AG04450 (cell line): ENCODE measurements at regions not wholly inside any gene's neighbourhood (a gene's known extent, or its start where the extent isn't known, plus 50 kb on each side); places are given as distances from the start of the nearest gene placed in this dataset.

ENCODE experiments used
- CTCF ChIA-PET: fragments of 300-600, 350-600 bp; formaldehyde crosslinking; extraction: SDS; loops from one replicate; lab custom pipeline; 2022; ENCODE audit warnings: antibody characterized with exemption, inconsistent platforms; lab: Charles Lee
- POLR2A ChIA-PET: fragments of 350-600 bp; formaldehyde crosslinking; extraction: SDS; loops from one replicate; lab custom pipeline; 2021; ENCODE audit warnings: antibody characterized with exemption, inconsistent platforms; lab: Yijun Ruan, JAX
- DNase-seq: peaks from one replicate; pipeline ENCODE4 v3.0.0-alpha.2; 2011; ENCODE audit warnings: low read depth, low spot score
- H3K27ac ChIP-seq: one replicate; pipeline ENCODE4 v1.5.1; 2012; ENCODE audit warnings: low read depth, low read length, control low read depth
- H3K27me3 ChIP-seq: one replicate; pipeline ENCODE4 v1.6.0; 2012; ENCODE audit warnings: low read length; ENCODE audit not compliant: control insufficient read depth, insufficient read depth
- H3K4me3 ChIP-seq: 2 replicates; pipeline ENCODE4 v1.5.1; 2011; ENCODE audit warnings: mild to moderate bottlenecking, low read depth, low read length, control low read depth
- H3K9me3 ChIP-seq: 2 replicates; pipeline ENCODE4 v1.5.1; 2012; ENCODE audit warnings: low read length; ENCODE audit not compliant: control insufficient read depth, insufficient read depth
- TF ChIP-seq, protein P1 (sequence below): IDR thresholded peaks from 2 replicates; pipeline ENCODE4 v1.5.1; 2011; ENCODE audit warnings: low read depth, low read length, control low read depth, inconsistent platforms

DNA sequence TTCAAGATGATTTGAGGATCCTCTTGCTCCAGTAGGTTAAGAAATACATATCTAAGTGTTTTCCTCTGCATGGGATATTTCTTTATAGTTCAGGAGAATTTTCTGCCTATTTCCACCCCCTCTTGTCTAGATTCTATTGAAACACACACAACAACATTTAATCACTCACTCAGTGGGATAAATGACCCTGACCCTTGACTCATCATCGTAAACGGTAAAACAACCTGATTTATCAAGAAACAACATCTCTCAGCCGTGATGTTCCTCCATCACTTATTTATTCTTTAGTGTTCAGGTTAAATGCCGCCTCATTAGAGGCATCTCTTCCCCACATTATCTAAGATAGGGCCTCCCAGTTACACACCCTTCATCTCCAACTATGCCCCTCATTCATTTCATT lies 208.7 kb upstream of the FMN2 start:
- TF ChIP-seq, protein P1, sequence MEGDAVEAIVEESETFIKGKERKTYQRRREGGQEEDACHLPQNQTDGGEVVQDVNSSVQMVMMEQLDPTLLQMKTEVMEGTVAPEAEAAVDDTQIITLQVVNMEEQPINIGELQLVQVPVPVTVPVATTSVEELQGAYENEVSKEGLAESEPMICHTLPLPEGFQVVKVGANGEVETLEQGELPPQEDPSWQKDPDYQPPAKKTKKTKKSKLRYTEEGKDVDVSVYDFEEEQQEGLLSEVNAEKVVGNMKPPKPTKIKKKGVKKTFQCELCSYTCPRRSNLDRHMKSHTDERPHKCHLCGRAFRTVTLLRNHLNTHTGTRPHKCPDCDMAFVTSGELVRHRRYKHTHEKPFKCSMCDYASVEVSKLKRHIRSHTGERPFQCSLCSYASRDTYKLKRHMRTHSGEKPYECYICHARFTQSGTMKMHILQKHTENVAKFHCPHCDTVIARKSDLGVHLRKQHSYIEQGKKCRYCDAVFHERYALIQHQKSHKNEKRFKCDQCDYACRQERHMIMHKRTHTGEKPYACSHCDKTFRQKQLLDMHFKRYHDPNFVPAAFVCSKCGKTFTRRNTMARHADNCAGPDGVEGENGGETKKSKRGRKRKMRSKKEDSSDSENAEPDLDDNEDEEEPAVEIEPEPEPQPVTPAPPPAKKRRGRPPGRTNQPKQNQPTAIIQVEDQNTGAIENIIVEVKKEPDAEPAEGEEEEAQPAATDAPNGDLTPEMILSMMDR: no peak
- Histone ChIP-seq H3K9me3 (no peaks in the 10 kb centered on the region; the same call in 1 of the 2 replicates), H3K27ac (no peak overlapping the region), H3K27me3 (no peaks in the 10 kb centered on the region), H3K4me3 (no peak overlapping the region)
- DNase-seq: no peak
- CTCF ChIA-PET: no interaction called here
- POLR2A ChIA-PET: no interaction called here

DNA sequence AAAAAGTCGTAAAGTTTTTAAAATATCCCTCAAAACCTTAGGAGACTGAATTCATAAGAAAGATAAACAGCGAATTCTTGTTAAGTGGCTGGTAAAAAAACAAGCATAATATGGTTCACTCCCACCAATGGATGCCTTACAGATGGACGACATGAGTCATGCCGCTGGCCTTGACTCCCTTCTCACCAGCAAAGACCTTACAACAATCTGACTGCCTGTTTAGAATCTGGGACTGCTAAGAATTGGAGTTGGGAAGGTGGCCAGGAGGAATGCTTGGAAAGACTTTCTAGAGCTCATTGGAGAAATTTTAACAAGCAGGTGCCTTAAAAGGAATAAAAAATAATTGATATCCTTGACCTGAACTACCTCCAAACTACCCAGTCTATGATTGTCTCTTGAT lies 206.9 kb upstream of the FMN2 start:
- H3K9me3 ChIP-seq: no peaks in the 10 kb centered on the region; the same call in 1 of the 2 replicates
- ChIA-PET POLR2A (no interaction called here), CTCF (no interaction called here)
- no peak for DNase-seq
- no peak overlapping the region for H3K4me3 ChIP-seq
- H3K27me3 ChIP-seq: no peaks in the 10 kb centered on the region
- no peak overlapping the region for H3K27ac ChIP-seq
- TF ChIP-seq, protein P1: no peak

GRCh38 chr1:239886266-239886665 lies 205.4 kb upstream of the FMN2 start:
- TF ChIP-seq, protein P1: no peak
- Histone ChIP-seq H3K4me3 (no peak overlapping the region), H3K9me3 (no peaks in the 10 kb centered on the region), H3K27me3 (no peaks in the 10 kb centered on the region), H3K27ac (no peak overlapping the region)
- ChIA-PET CTCF (interaction anchor here (1.1 kb wide), 1 partner anchor 11 kb away, joined by 3 read pairs; no protein-coding TSS in a partner anchor), POLR2A (no interaction called here)
- DNase-seq: no peak

- ChIA-PET POLR2A (no interaction called here), CTCF (interaction anchor here (1.9 kb wide), 1 partner anchor 9 kb away, joined by 6 read pairs; no protein-coding TSS in a partner anchor)
- H3K27ac ChIP-seq: no peak overlapping the region
- no peak overlapping the region for H3K4me3 ChIP-seq
- DNase-seq: no peak
- TF ChIP-seq, protein P1: no peak
- H3K27me3 ChIP-seq: no peaks in the 10 kb centered on the region
- H3K9me3 ChIP-seq: no peaks in the 10 kb centered on the region
Observed at GRCh38 chr1:239888639-239889038, 203.0 kb upstream of the FMN2 start.

GRCh38 chr1:239891621-239892358 lies 199.9 kb upstream of the FMN2 start:
- H3K27ac ChIP-seq: no peak overlapping the region
- TF ChIP-seq, protein P1: no peak
- no peaks in the 10 kb centered on the region for H3K27me3 ChIP-seq
- ChIA-PET CTCF (no interaction called here), POLR2A (no interaction called here)
- DNase-seq: no peak
- no peaks in the 10 kb centered on the region for H3K9me3 ChIP-seq
- H3K4me3 ChIP-seq: no peak overlapping the region
